A204.1 (cell line): ENCODE measurements at regions not wholly inside any gene's neighbourhood (a gene's known extent, or its start where the extent isn't known, plus 50 kb on each side); places are given as distances from the start of the nearest gene placed in this dataset.

Experiments
- FAIRE-seq: peaks from 2 replicates; lab custom pipeline; 2012; peaks lifted over from hg19 to GRCh38; lab: Jason Lieb, UNC

DNA sequence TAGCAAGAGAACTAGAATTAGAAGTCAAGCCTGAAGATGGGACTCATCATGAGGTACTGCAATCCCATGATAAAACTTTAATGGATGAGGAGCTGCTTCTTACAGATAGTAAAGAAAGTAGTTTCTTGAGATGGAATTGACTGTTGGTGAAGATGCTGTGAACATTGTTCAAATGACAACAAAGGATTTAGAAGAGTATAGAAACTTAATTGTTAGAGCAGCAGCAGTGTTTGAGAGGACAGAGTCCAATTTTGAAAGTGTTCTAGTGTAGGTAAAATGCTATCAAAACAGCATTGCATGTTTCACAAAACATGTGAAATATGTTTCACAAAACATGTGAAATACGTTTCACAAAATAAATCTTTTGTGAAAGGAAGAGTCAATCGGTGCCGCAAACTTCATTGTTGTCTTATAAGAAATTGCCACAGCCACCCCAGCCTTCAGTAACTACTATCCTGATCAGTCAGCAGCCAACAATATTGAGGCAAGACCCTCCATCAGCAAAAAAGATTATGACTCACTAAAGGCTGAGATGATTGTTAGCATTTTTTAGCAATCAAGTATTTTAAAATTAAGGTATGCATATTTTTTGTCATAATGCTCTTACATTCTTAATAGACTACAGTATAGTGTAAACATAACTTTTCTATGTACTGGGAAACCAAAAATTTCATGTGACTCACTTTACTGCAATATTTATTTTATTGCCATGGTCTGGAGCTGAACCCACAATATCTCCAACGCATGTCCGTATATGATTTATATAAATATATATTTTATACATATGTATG lies 173.4 kb upstream of the BMP4 start:
- FAIRE-seq = no peak

DNA sequence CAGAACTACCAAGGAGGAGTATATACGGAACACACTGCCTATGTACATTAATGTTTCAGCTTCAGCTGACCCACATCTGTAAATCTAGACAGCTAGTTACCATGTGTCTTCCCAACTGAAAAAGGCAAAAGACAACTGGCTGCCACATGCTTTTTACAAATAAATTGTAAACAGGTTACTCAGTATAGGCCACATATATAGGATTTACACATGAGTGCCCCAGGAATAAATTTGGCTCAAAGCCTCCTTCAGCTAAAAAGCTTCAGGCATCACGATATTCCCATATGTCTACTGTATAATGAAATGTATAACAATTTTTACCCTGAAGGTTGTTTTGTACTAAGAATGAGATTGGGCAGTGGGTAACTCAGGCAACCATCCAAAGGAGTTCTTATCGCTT lies 175.9 kb upstream of the BMP4 start:
- FAIRE-seq = no peak

DNA sequence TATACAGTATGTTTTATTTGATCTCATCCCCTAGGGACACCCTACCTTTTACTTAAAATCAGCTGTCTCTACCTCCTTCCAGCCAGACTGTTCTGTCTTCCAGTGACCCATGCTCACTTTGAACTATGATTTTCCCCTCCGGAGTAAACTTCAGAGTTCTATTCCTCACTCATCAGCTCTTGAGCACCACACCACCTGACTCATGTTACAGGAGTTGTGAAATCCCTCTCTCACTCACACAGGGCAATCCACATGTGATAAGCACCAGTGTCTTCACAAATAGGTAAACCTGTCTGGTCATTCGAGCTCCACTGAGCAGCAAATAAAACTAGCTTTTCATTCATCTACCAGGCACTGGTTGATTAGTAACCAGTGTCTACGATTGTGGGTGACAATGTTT lies 177.3 kb upstream of the BMP4 start:
- no peak for FAIRE-seq

DNA sequence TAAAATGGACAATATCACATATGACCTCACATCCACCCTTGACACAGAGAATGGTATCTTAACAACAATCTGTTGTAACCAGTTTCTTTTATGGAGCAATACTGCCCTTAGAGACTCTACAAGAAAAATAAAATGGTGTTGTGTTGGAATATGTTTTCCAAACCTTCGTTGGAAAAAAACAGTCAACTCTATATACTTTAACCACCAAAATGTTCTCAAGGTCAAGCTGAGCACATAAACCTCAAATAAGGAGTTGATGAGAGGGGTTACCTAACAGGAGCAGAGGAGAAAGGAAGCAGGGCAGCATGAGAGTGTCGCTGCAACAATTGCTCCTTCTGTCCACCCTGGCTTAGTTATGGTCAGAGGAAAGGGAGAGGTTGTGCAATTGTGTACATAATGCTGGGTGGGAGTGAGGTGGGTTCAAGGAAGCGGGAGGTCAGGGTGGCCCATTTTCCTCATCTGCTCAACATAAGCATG lies 179.2 kb upstream of the BMP4 start:
- FAIRE-seq = no peak

DNA sequence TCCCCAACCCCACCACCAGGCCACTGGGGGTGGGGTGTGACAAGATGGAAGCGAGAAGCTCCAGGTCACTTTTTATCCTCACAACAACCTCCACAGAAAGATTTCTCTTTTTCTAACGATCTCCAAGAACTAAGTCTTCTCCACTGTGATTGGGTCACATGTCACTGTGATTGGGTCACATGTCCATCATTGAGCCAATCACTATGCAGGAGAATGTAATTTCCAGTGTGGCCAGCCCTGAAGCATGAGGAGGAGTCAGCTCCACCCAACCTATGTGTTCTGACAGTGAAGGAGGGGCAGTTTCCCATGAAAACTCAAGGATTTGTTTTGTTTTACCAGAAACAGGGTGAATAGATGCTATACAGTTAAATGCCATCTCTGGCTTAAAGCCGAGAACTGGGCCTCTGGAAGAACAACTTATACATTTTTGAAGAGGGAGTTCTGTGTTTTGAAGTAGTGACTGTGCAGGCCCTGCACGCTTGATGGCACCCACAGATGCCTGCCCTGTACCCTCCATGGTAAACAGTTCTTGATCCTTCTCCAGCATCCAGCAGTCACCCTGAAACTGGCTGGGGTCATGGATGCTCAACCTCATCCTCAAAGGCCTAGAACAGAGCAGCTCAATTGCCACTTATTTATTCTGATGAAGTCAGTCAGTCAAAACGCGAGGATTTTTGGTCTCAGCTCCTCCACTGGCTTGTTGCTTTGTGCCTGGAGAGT lies 180.4 kb upstream of the BMP4 start:
- no peak for FAIRE-seq

DNA sequence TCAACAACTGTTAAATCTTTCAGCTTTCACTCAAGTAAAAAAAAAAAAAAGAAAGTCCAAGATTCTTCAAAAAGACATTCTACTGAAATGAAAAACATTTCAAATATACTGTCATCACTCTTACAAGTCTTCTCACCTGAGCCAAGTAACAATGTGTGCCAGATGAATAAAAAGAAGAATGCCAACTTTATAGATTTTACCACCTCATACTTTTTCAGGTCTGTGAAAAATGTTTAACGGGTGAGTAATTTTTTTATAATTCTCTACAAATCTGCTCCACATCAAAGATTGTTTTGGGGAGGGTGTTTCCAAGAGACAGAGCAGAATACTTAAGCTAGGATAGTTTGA lies 181.0 kb upstream of the BMP4 start:
- no peak for FAIRE-seq

DNA sequence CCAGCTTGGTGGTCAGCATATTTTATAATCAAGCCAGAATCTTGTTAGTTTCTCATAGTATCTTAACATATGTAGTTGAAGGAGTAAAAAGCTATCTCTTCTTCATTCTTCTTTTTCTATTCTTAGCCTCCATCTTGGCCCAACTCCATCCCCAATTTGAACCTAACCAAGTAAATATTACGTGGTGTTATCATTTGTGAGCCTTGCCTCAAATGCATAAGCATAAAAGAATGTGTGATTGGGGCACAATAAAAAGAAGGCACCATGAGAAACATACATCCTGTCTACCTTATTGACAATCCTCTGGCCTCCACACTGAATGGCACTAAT lies 181.4 kb upstream of the BMP4 start:
- FAIRE-seq = no peak

DNA sequence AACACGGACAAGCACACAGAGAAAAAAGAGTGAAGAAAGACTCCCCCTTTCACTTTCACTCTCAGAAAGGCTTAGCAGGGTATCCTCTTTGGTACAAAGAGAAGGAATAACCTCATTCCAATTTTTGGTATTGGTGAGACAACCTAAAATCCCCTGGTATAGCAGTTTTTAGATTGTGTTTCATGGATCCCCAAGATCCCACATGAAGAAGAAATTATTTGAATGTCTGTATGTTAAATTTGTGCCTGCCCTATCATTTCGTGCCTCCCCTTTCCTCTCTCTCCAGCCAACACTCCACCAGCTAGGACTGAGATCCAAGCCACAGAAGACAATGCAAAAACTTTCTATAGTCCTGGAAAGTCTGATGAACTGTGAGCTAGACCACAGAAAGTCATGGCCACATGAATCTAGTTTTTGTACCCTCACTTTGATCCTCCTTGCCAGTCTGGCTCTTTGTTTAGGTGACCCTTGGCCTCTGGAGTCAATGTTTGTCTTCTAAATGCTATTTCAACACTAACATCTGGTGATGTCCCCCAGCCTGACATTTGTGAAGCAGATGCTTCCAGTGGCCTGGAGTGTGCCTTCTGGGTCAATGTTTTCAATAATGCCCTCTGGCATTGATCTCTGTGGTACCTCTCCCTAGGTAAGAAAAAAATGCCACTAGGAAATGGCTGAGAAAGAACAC lies 181.9 kb upstream of the BMP4 start:
- no peak for FAIRE-seq

DNA sequence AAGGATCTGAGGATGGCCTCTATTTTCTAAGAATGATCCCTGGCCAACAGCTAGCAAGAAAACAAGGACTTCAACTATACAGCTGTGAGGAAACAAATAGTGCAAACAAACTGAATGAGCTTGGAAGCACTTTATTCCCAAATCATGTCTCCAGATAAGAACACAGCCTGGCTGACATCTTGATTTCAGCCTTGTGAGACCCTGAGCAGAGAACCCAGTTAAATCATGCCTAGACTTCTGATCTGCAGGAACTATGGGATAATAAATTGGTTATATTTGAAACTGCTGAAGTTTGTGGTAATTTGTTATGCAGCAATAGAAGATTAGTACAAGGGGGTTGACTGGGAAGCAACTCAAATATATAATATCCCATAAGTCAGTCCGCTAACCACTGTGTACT lies 183.9 kb upstream of the BMP4 start:
- no peak for FAIRE-seq

DNA sequence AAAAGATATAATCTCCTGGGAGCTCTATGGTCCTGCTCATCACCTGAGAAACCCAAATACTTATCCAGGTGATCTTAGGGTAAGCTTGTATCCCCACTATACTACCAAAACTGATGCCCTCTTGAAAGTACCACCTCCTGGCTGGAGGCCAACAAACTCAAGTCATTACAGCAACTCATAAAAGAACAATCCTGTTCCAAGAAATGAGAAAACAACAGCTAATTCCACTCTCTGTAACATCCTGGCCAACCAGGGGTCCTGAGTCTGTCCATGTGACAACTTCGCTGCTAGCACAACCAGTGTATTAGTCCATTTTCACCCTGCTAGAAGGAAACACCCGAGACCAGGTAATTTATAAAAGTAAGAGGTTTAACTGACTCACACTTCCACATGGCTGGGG lies 190.0 kb upstream of the BMP4 start:
- no peak for FAIRE-seq

DNA sequence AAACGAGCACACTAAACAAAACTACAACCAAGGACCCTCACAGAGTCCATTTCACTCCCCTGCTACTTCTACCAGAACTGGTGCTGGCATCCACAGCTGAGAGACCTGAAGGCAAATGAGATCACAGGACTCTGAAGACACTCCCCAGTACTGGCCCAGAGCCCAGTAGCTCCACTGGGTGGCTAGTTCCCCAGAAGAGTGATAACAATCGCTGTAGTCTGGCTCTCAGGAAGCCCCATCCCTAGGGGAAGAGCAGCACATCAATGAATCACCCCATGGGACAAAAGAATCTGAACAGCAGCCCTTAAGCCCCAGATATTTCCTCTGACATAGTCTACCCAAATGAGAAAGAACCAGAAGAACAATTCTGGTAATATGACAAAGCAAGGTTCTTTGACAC lies 190.7 kb upstream of the BMP4 start:
- FAIRE-seq = no peak

DNA sequence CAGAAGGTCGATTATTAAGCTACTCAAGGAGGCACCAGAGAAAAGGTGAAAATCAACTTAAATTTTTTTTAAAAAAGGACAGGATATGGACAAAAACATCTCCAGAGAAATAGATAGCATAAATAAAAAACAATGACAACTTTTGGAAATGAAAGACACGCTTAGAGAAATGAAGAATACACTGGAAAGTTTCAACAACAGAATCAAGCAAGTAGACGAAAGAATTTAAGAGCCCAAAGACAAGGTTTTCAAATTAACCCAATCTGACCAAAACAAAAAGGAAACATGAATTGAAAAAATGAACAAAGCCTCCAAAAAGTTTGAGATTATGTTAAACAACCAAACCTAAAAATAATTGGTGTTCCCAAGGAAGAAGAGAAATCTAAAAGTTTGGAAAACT lies 191.1 kb upstream of the BMP4 start:
- no peak for FAIRE-seq

DNA sequence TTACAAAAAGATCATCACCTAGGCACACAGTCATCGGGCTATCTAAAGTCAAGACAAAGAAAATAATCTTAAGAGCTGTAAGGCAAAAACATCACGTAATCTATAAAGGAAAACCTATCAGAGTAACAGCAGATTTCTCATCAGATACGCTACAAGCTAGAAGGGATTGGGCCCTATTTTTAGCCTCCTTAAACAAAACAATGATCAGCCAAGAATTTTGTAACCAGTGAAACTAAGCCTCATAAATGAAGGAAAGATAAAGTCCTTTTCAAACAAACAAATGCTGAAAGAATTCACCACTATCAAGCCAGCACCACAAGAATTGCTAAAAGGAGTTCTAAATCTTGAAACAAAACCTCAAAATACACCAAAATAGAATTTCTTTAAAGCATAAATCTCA lies 191.6 kb upstream of the BMP4 start:
- FAIRE-seq = no peak

DNA sequence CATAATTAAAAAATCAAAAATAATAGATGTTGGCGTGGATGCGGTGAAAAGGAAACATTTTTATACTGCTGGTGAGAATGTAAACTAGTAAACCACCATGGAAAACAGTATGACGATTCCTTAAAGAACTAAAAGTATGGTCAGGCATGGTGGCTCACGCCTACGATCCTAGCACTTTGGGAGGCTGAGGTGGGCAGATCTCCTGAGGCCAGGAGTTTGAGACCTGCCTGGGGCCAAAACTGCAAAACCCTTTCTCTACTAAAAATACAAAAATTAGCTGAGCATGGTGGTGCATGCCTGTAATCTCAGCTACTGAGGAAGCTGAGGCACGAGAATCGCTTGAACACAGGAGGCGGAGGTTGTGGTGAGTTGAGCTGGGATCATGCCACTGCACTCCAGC lies 195.7 kb upstream of the BMP4 start:
- no peak for FAIRE-seq

DNA sequence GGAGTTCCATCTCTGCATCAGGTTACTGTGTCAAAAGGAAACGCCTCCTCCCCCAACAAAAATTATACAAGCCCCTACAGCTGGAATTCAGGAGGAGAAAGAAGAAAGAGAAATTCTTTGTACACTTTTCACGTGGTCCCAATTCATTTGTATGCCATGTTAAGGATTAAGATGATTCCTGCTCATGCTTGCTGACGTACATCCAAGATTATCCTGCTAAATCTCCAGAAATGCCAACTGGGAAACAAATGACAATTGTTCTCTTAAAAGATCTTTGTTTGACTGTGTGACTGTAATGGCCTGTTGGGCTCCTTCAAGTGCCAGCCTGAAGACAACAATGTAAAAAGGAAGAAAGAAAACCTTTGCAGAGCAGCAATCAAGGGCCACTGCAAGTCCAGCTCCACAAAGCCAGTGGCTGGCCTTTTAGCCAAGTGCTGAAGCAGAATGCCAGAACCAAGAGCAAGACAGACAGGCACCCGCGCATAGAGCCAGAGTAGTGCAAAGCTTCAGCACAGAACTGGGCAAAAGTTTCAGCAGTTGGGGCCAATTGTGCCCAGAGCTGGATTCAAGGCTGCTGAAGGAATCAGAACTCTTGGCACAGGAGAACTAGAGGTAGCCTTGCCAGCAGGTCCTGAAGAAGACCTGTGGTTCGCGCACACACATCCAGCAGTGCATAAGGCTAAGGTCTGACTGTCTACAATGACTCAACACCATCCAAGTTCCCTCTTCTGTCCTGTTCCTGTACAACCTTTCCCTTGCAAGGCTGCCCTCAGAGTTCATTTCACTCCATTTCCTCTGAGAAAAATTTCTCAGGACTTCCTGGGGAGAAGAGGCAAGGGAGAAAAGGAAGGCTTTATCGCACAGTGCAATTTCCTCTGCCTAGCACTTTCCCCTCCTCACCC lies 209.7 kb upstream of the BMP4 start:
- FAIRE-seq = no peak

DNA sequence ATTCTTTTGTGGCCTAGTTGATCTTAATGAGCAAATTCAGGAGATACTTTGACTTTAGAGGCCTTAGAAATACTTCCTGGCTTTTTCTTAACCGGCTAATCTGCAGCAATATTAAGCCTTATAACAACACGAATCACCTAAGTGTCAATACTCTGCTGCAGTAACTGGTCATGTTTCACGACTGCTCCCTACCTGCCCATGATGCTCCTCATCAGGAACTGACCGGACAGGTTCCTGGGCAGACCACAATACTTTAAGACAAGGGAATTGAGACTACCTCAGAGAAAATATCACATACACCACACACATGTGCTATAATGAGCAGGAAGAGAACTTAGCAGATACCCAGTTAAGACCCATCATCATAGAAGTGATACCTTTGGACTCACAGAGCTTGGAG lies 211.9 kb upstream of the BMP4 start:
- no peak for FAIRE-seq

DNA sequence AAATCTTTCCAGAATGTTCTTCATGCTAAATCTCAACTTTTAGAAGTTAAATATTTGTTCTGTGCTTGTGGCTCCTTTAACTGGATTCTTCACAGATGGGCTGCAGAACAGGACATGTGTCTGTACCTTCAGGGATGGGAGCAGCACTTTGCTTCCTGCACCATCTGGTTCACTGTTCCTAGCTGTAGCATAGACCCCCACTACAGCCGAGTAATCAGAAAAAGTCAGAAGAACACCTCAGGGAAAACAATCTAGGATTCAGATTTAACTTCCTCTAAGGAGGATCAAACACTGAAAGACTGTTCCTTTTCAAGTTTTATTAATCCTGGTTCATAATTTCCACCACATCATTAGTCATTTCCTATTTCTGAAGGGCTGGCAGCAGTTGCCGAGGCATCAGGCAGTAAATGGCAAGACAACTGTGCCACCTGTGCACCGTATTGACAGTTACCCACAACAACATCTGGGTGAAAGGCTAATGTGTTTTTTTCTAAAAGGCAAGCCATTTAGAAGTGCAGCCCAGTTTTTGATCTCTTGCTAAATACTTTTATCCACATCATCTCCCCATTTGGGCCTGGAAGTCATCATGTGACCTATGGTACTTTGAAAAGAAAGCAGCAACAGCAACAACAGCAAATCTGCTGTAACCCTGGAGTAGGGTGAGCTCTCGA lies 212.8 kb upstream of the BMP4 start:
- FAIRE-seq = no peak

DNA sequence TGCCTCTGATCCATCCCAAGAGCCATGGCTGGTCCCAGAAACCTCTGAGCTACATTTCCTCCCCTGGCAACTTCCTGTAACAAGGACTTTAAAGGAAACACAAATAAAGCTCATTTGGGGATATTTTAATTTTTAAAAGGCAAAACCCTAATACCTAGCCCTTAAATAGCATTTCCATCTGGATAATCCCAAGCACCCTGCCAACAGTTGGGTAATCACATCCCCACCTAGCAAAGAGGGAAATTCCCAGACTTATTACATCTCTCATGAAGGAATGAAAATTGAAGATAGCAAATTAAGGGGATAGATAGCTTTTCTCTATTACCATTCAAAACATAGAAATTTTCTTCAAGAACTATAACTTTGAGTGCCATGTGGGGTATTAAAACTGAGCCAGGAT lies 213.7 kb upstream of the BMP4 start:
- FAIRE-seq = no peak

DNA sequence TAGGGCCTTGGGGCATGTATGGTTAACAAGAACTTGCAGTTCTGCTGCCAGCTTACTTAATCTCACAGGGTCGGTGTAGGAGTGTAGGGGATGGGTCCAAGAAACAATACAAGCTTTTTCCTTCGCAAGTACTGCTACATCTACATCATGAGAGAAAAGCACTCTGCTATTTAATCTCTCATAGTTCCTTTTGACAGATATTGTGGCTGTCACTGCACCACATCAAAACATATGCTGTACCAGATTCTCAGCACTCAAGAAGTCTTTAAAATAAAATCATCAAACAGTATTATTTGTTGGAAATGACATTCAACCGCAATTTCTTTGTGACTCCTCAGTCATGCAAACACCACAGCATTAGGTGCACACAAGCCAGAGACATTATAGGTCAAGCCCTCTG lies 215.5 kb upstream of the BMP4 start:
- no peak for FAIRE-seq

DNA sequence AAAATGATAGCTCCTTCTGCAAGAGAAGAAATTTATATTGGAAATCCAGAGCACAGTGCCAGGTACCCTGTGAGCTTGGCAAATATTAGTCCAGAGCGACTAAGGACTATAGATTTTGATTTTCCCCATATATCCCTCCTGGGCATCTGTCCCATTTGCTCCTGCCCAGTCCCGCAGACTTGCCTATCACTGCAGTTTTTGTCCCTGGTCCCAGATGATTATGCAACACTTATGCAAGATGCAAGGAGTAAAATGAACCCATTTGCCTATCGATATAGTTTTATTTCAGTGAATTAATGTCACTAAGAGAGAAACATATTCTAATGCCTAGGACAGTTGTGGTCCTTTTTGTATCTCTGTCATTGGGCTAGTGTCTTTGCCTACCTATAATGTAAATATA lies 215.9 kb upstream of the BMP4 start:
- FAIRE-seq = no peak

DNA sequence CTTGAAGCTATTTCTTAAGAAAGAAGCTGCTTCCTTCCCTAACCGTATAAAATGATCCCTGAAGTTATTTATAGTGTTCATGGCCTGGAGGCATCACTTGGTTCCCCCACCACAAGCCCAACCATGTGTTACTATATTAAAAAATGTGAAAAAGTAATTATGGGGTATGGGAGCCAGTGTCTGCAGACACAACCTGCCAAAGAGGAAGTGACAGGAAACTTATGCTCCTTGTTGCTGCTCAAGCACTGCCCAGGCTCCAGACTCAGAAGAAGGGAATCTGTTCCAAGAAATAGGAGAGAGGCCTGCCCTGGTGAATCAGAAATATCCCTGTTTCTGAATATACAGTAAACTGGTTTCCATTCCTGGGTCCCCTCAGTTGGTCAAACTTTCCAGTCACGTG lies 217.2 kb upstream of the BMP4 start:
- FAIRE-seq = no peak

DNA sequence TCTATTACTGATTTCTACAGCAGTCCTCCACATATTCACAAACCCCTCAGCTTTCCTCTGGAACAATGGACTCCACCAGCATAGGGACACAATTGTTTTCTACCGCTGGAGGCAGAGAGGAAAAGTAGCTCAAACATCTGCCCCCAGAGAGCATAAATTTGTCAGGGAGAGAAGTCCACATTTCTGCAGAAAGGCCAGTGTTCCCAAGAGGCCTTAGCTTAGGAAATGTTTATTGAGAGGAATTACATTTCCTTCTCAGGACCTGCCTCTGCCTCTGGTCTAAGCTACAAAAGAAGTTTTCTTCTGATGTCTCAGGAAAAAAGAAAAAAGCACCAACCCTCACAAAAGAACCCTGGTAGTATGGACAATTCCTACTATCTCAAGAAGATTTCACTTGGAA lies 217.8 kb upstream of the BMP4 start:
- no peak for FAIRE-seq
